A549 (cell line): ENCODE measurements at regions not wholly inside any gene's neighbourhood (a gene's known extent, or its start where the extent isn't known, plus 50 kb on each side); places are given as distances from the start of the nearest gene placed in this dataset.

Experiments
- CEBPB ChIP-seq, 2 experiments: fragments of >200 bp in 1 of 2; sonication (Bioruptor Twin) in 1 of 2; formaldehyde crosslinking in 1 of 2; IDR thresholded peaks; 2 replicates each; pipeline ENCODE4 v1.6.1; 2012 to 2016
- CTCF ChIP-seq: fragments of >200 bp; sonication (Bioruptor Twin); formaldehyde crosslinking; IDR thresholded peaks from 3 replicates; pipeline ENCODE4 v1.5.1; 2016
- EHMT2 ChIP-seq: fragments of 200-600 bp; sonication (generic); IDR thresholded peaks from 2 replicates; pipeline ENCODE4 v1.6.1; 2016; ENCODE audit warnings: antibody characterized with exemption, low read depth, mild to moderate bottlenecking, moderate library complexity
- MYC ChIP-seq: IDR thresholded peaks from 2 replicates; pipeline ENCODE4 v1.6.1; 2012; ENCODE audit warnings: mild to moderate bottlenecking, inconsistent platforms, low read length, improper control_type of control experiment, borderline replicate concordance
- POLR2A ChIP-seq: IDR thresholded peaks from 2 replicates; pipeline ENCODE4 v1.6.1; 2012; ENCODE audit warnings: mild to moderate bottlenecking, low read length
- RFX5 ChIP-seq: fragments of 450-650 bp; IDR thresholded peaks from 2 replicates; pipeline ENCODE4 v1.7.1; 2014; ENCODE audit warnings: antibody characterized with exemption, mild to moderate bottlenecking, moderate library complexity
- TF ChIP-seq, protein P1 (sequence below): fragments of 450-650 bp; IDR thresholded peaks from 2 replicates; pipeline ENCODE4 v1.6.1; 2014; ENCODE audit warnings: antibody characterized with exemption
- TF ChIP-seq, protein P2 (sequence below): IDR thresholded peaks from 2 replicates; pipeline ENCODE4 v1.6.1; 2012

DNA sequence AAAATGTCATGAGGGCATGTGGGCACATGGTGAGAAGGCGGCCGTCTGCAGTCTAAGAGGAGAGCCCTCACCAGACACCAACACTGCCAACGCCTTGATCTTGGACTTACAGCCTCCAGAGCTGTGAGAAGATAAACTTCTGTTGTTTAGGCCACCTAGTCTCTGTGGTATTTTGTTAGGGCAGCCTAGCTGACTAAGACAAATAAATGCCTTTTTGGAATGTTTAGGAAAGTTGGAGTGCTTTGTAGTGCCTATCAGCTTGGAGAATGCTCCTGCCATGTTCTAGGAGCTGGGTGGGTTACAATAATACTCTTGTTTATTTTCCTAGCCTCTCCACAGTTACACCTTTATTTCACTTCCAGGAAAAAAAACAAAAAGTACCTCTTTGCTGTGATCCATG is 92.0 kb downstream of the SPP2 start:
- TF ChIP-seq RFX5 (no peak), CTCF (no peak), CEBPB (IDR thresholded peaks at IDR 0.05) (no peak), EHMT2 (no peak), POLR2A (no peak), MYC (no peak)
- TF ChIP-seq, protein P1, sequence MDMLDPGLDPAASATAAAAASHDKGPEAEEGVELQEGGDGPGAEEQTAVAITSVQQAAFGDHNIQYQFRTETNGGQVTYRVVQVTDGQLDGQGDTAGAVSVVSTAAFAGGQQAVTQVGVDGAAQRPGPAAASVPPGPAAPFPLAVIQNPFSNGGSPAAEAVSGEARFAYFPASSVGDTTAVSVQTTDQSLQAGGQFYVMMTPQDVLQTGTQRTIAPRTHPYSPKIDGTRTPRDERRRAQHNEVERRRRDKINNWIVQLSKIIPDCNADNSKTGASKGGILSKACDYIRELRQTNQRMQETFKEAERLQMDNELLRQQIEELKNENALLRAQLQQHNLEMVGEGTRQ, result no peak
- TF ChIP-seq, protein P2, sequence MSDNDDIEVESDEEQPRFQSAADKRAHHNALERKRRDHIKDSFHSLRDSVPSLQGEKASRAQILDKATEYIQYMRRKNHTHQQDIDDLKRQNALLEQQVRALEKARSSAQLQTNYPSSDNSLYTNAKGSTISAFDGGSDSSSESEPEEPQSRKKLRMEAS, result no peak
